Mesenchymal stem cell (in vitro differentiated cells and primary cell): ENCODE measurements at regions not wholly inside any gene's neighbourhood (a gene's known extent, or its start where the extent isn't known, plus 50 kb on each side); places are given as distances from the start of the nearest gene placed in this dataset.
"Not testable (repeated sequence)": the region's sequence is repeated elsewhere in the genome, so short reads cannot be mapped to it uniquely, and the experiment has no call there.

ENCODE experiments used
- DNase-seq: peaks from one replicate; pipeline ENCODE4 v3.0.0-alpha.2; 2013
- H2AFZ ChIP-seq: one replicate; pipeline ENCODE4 v1.6.1; 2013; ENCODE audit warnings: low read depth, mild to moderate bottlenecking, control low read depth, inconsistent platforms, low read length, moderate library complexity
- H2AK5ac ChIP-seq: 2 replicates; pipeline ENCODE4 v1.6.1; 2013; ENCODE audit warnings: low read length, moderate library complexity, mild to moderate bottlenecking, inconsistent platforms; ENCODE audit not compliant: severe bottlenecking
- H2BK120ac ChIP-seq: one replicate; pipeline ENCODE4 v1.6.1; 2013; ENCODE audit warnings: low read depth, mild to moderate bottlenecking, inconsistent platforms, low read length, moderate library complexity
- H2BK12ac ChIP-seq, 2 experiments: one replicate each; pipeline ENCODE4 v1.6.1; 2013; ENCODE audit warnings: inconsistent platforms in 2 of 2, low read length in 2 of 2, mild to moderate bottlenecking in 2 of 2, moderate library complexity in 2 of 2, control low read depth in 1 of 2
- H2BK15ac ChIP-seq: one replicate; pipeline ENCODE4 v1.6.1; 2013; ENCODE audit warnings: mild to moderate bottlenecking, low read depth, inconsistent platforms; ENCODE audit not compliant: poor library complexity, severe bottlenecking
- H2BK5ac ChIP-seq: 2 replicates; pipeline ENCODE4 v1.6.1; 2013; ENCODE audit warnings: low read depth, mild to moderate bottlenecking, low read length, control low read depth, inconsistent platforms; ENCODE audit not compliant: poor library complexity, severe bottlenecking
- H3K14ac ChIP-seq, 2 experiments: one replicate each; pipeline ENCODE4 v1.6.1; 2013; ENCODE audit warnings: inconsistent platforms in 2 of 2, low read length in 2 of 2, control low read depth in 1 of 2, mild to moderate bottlenecking in 1 of 2, moderate library complexity in 1 of 2
- H3K18ac ChIP-seq, 2 experiments: one replicate each; pipeline ENCODE4 v1.6.1; 2013; ENCODE audit warnings: inconsistent platforms in 2 of 2, low read length in 2 of 2, control low read depth in 1 of 2, low read depth in 1 of 2, mild to moderate bottlenecking in 1 of 2
- H3K23ac ChIP-seq, 2 experiments: one replicate each; pipeline ENCODE4 v1.6.1; 2013; ENCODE audit warnings: inconsistent platforms in 2 of 2, low read length in 2 of 2, mild to moderate bottlenecking in 2 of 2, moderate library complexity in 2 of 2, control low read depth in 1 of 2
- H3K27ac ChIP-seq: 2 replicates; pipeline ENCODE4 v1.5.1; 2013; ENCODE audit warnings: mild to moderate bottlenecking, moderate library complexity, low read length, control low read depth, inconsistent platforms; ENCODE audit not compliant: poor library complexity, severe bottlenecking
- H3K27me3 ChIP-seq, 2 experiments: 2 replicates each; pipeline versions ENCODE4 v1.6.1 to v1.7.0; 2013; ENCODE audit warnings: low read length in 2 of 2, mild to moderate bottlenecking in 2 of 2, moderate library complexity in 2 of 2, control low read depth in 1 of 2, inconsistent platforms in 1 of 2; ENCODE audit not compliant: control insufficient read depth in 1 of 2, insufficient read depth in 1 of 2
- H3K36me3 ChIP-seq, 2 experiments: 2 replicates each; pipeline versions ENCODE4 v1.6.1 to v1.7.0; 2013; ENCODE audit warnings: low read length in 2 of 2, control low read depth in 1 of 2, inconsistent platforms in 1 of 2, low read depth in 1 of 2, mild to moderate bottlenecking in 1 of 2; ENCODE audit not compliant: insufficient read depth in 2 of 2, control insufficient read depth in 1 of 2
- H3K4ac ChIP-seq, 2 experiments: one replicate each; pipeline ENCODE4 v1.6.1; 2013; ENCODE audit warnings: inconsistent platforms in 2 of 2, low read length in 2 of 2, mild to moderate bottlenecking in 2 of 2, moderate library complexity in 2 of 2, control low read depth in 1 of 2, low read depth in 1 of 2
- H3K4me1 ChIP-seq: 2 replicates; pipeline ENCODE4 v1.6.1; 2013; ENCODE audit warnings: low read depth, low read length, control low read depth; ENCODE audit not compliant: control insufficient read depth, insufficient read depth
- H3K4me2 ChIP-seq: 2 replicates; pipeline ENCODE4 v1.6.1; 2013; ENCODE audit warnings: low read length, mild to moderate bottlenecking, inconsistent platforms; ENCODE audit not compliant: poor library complexity, severe bottlenecking
- H3K4me3 ChIP-seq, 2 experiments: 2 replicates each; pipeline versions ENCODE4 v1.5.1 to v1.7.0; 2013; ENCODE audit warnings: low read length in 2 of 2, mild to moderate bottlenecking in 2 of 2, control low read depth in 1 of 2, low read depth in 1 of 2; ENCODE audit not compliant: insufficient read depth in 1 of 2
- H3K79me1 ChIP-seq: replicated peaks from 2 replicates; pipeline ENCODE4 v1.6.1; 2013; ENCODE audit warnings: mild to moderate bottlenecking, control low read depth, low read length, inconsistent platforms; ENCODE audit not compliant: poor library complexity, severe bottlenecking
- H3K9ac ChIP-seq: 2 replicates; pipeline ENCODE4 v1.7.0; 2013; ENCODE audit warnings: mild to moderate bottlenecking, low read length, moderate library complexity
- H3K9me3 ChIP-seq: 2 replicates; pipeline ENCODE4 v1.7.0; 2013; ENCODE audit warnings: mild to moderate bottlenecking, low read length; ENCODE audit not compliant: control insufficient read depth
- H4K8ac ChIP-seq: one replicate; pipeline ENCODE4 v1.6.1; 2013; ENCODE audit warnings: inconsistent platforms, mild to moderate bottlenecking, low read length, moderate library complexity
- H4K91ac ChIP-seq: one replicate; pipeline ENCODE4 v1.6.1; 2013; ENCODE audit warnings: mild to moderate bottlenecking, low read length, inconsistent platforms
- WGBS: methylation state at CpG from one replicate; pipeline ENCODE4 v1.1.7; 2013; ENCODE audit warnings: mixed read lengths; 5-methylcytosine and 5-hydroxymethylcytosine counted together

GRCh38 chr22:11614798-11615433, 3913.1 kb upstream of the OR11H1 start:
- not testable (repeated sequence) for H3K18ac ChIP-seq, H3K4me1 ChIP-seq, H3K27ac ChIP-seq, H2BK5ac ChIP-seq, H3K27me3 ChIP-seq, H2BK120ac ChIP-seq, H3K9ac ChIP-seq, H3K23ac ChIP-seq, H3K36me3 ChIP-seq, H3K4me3 ChIP-seq, H2BK15ac ChIP-seq, H2BK12ac ChIP-seq, H4K8ac ChIP-seq, H3K79me1 ChIP-seq, H3K4me2 ChIP-seq, H3K4ac ChIP-seq, H3K14ac ChIP-seq, DNase-seq, H2AFZ ChIP-seq, H4K91ac ChIP-seq, H2AK5ac ChIP-seq
- 76% methylated on average over 17 of the region's 20 CpGs for WGBS
- H3K9me3 ChIP-seq, result peaks cover 16% of the 10 kb centered on the region

- DNase-seq, result no peak
- no peak overlapping the region for H2BK5ac ChIP-seq
- WGBS, result 79% methylated on average over 9 of the region's 9 CpGs
- H3K27ac ChIP-seq, result no peak overlapping the region
- H2BK12ac ChIP-seq, result no peak overlapping the region
- no peak overlapping the region for H2BK120ac ChIP-seq
- no peak overlapping the region for H3K14ac ChIP-seq
- no peak overlapping the region for H2AK5ac ChIP-seq
- no peak overlapping the region for H3K23ac ChIP-seq
- H3K36me3 ChIP-seq, result no peaks in the 10 kb centered on the region
- H3K79me1 ChIP-seq, result no peaks in the 10 kb centered on the region
- H3K4me1 ChIP-seq, result no peaks in the 10 kb centered on the region
- no peak overlapping the region for H3K4ac ChIP-seq
- no peak overlapping the region for H3K18ac ChIP-seq
- no peak overlapping the region for H2BK15ac ChIP-seq
- H3K27me3 ChIP-seq, result no peaks in the 10 kb centered on the region
- H3K4me3 ChIP-seq, result no peak overlapping the region
- H4K8ac ChIP-seq, result no peak overlapping the region
- H3K4me2 ChIP-seq, result no peak overlapping the region
- no peak overlapping the region for H3K9ac ChIP-seq
- peaks cover 19% of the 10 kb centered on the region for H3K9me3 ChIP-seq
- H4K91ac ChIP-seq, result no peak overlapping the region
- H2AFZ ChIP-seq, result no peak overlapping the region
Observed at GRCh38 chr22:11616811-11617210, 3911.2 kb upstream of the OR11H1 start.

GRCh38 chr22:11618322-11618662, 3909.7 kb upstream of the OR11H1 start:
- H2BK5ac ChIP-seq, H4K8ac ChIP-seq, H3K36me3 ChIP-seq, H3K27me3 ChIP-seq, H3K4me2 ChIP-seq, DNase-seq, H2BK15ac ChIP-seq, H3K14ac ChIP-seq, H2BK12ac ChIP-seq, H3K9ac ChIP-seq, H4K91ac ChIP-seq, H3K27ac ChIP-seq, H3K4me1 ChIP-seq, H3K23ac ChIP-seq, H2BK120ac ChIP-seq, H3K4ac ChIP-seq, H3K18ac ChIP-seq, H2AFZ ChIP-seq, H2AK5ac ChIP-seq, H3K79me1 ChIP-seq, H3K4me3 ChIP-seq: not testable (repeated sequence)
- WGBS, result 71% methylated on average over 6 of the region's 11 CpGs
- peaks cover 19% of the 10 kb centered on the region for H3K9me3 ChIP-seq

DNA sequence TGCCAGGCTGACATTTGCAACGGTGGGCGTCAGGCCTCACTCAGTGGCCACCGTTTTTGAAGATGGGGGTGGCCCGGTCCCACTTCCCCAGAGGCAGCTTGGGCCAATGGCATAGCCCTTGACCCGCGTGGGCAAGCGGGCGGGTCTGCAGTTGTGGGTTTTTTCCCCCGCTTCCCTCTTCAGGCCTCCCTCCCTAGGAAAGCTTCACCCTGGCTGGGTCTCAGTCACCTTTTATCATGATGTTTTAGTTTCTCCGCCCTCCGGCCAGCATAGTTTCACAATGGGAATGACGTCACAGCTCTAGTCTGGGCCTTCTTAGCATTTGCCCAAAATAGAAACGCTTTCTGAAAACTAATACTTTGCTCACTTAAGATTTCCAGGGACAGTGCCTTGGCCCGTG, 3909.3 kb upstream of the OR11H1 start:
- not testable (repeated sequence) for H3K9ac ChIP-seq, H2AK5ac ChIP-seq, H4K8ac ChIP-seq, H3K4me1 ChIP-seq, H2AFZ ChIP-seq, H4K91ac ChIP-seq, H3K23ac ChIP-seq, DNase-seq, H2BK120ac ChIP-seq, H3K4me3 ChIP-seq, H3K14ac ChIP-seq, H3K79me1 ChIP-seq, H2BK5ac ChIP-seq, H3K27ac ChIP-seq, H2BK12ac ChIP-seq, H2BK15ac ChIP-seq, H3K18ac ChIP-seq, H3K27me3 ChIP-seq, H3K4me2 ChIP-seq, H3K4ac ChIP-seq, H3K36me3 ChIP-seq
- peaks cover 20% of the 10 kb centered on the region for H3K9me3 ChIP-seq
- WGBS, result 85% methylated on average over 14 of the region's 14 CpGs
